HepG2 (cell line): ENCODE measurements at regions not wholly inside any gene's neighbourhood (a gene's known extent, or its start where the extent isn't known, plus 50 kb on each side); places are given as distances from the start of the nearest gene placed in this dataset.
"Not testable (repeated sequence)": the region's sequence is repeated elsewhere in the genome, so short reads cannot be mapped to it uniquely, and the experiment has no call there.

Experiments
- BRCA1 ChIP-seq: sonication (generic); formaldehyde crosslinking; IDR thresholded peaks from 2 replicates; pipeline ENCODE4 v1.4.0; 2020; ENCODE audit warnings: missing genetic modification reagents
- PAWR ChIP-seq: sonication (generic); formaldehyde crosslinking; IDR thresholded peaks from 2 replicates; pipeline ENCODE4 v1.4.0; 2020; ENCODE audit warnings: missing genetic modification reagents, mild to moderate bottlenecking, borderline replicate concordance
- PRPF4 ChIP-seq: fragments of 200-400 bp; formaldehyde crosslinking; IDR thresholded peaks from 2 replicates; pipeline ENCODE4 v1.6.1; 2016; ENCODE audit warnings: low read length, low read depth; ENCODE audit not compliant: poor library complexity, severe bottlenecking
- SRSF1 ChIP-seq: fragments of 200-400 bp; formaldehyde crosslinking; optimal IDR thresholded peaks from 2 replicates; pipeline ENCODE3; 2017; ENCODE audit warnings: mild to moderate bottlenecking, low read depth, low read length, moderate library complexity

GRCh38 chr2:88941178-88941577 lies 249.7 kb downstream of the RPIA start:
- not testable (repeated sequence) for TF ChIP-seq PAWR (CRISPR knock-in tag); PRPF4; SRSF1; BRCA1 (CRISPR knock-in tag)
